ENCODE measurements at regions not wholly inside any gene's neighbourhood (a gene's known extent, or its start where the extent isn't known, plus 50 kb on each side); places are given as distances from the start of the nearest gene placed in this dataset.
"Not testable (repeated sequence)": the region's sequence is repeated elsewhere in the genome, so short reads cannot be mapped to it uniquely, and the experiment has no call there.

DNA sequence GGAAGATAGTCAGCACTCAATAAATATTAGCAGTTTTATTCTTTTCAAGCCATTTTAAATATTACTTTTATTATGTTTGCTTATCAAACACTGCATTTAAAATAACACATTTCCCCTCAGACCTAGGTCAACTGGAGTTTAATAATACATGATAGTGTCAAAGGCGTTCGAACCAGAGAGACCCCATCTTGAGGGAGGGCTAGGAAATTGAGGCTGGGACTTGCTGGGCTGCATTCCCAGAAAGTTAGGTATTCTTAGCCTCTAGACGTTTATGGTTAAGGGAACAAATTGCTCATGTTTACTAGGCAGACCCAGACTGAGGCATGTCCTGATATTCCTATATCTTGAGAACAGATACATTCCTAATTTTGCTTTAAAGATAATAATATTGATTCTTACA lies 426.5 kb downstream of the METTL4 start:
- DNase-seq = no peak

DNA sequence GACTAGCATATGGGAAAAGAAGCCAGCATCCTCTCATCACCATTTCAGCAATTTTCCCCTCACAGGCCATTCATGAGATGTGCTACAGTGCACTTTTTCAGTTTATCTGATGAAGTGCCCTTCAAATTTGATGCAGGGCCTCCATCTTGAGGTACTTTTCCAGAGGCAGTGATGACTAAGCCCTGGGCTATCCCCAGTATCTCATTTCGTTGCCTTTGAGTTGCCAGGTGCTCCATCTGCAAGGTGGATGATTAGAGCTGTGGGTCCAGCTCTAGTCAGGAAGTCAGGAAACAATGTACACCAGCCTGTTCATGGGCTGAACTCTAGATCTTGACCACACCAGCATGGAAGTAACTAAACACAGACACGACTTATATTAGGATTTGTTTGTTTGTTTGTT lies 425.2 kb downstream of the METTL4 start:
- no peak for DNase-seq

DNA sequence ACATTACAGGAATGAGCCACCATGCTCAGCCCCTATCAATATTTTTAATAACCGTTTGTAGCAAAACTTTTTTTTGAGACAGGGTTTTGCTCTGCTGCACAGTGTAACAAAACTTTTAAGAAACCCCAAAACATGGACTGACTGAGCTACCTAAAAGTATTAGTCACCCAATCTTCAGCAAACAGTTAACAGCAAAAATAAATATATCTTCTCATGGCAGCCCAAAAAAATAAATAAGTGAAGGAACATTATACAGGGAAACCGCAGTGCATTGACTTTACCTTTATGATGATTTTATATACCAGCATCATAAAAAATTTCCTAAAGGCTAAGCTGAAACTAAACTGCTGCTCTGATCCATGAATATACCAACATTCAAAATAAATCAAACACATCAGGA lies 424.6 kb downstream of the METTL4 start:
- DNase-seq = no peak

DNA sequence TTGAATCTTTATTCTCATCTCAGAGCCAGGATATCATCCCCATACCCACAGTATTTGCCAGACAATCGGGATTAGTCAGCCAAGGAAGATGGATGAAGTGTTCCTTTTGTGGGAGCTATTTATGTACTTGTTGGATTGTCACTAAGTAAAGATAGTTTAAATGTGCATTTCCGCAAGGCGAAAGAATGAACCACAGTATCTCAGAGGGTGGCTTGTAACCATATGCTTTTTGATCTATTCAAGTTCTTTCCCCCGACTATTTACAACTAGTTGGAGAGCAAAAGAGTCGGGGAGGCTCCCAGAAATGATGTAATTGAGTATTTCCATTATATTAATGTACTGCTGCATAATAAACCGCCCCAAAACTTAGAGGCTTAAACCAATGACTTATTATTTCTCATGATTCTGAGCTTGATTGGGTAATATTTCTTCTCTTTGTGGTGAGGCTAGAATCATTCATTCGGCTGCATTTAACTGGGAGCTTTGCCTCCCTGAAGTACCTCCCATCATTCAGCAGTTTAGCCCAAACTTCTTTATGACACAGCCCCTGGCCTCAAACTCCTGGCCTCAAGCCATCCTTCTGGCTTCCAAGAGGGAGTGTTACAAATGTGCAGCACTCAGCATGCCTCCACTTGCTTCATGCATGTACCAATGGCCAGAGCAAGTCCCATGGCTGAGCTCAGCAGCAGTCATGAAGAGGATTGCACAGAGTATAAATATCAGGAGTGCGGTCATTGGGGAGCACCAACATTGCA lies 423.7 kb downstream of the METTL4 start:
- no peak for DNase-seq

DNA sequence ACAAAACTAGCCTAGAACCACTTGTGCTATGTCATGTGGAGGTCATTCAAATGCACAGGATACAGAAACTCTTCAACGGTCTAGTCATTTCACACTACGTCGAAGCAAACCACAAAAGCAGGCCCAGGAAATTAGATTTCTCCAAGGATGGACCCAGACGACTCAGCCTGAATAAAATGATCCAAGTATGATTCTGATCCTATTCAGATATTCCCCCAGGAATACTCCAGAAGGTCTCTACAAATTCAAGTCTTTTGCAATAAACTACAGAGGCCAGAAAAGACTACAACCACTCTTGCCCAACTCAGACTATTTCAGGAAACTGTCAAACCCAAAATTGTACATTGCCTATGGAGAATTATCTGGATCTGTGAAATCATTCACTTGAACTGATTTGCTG lies 422.5 kb downstream of the METTL4 start:
- DNase-seq = no peak

DNA sequence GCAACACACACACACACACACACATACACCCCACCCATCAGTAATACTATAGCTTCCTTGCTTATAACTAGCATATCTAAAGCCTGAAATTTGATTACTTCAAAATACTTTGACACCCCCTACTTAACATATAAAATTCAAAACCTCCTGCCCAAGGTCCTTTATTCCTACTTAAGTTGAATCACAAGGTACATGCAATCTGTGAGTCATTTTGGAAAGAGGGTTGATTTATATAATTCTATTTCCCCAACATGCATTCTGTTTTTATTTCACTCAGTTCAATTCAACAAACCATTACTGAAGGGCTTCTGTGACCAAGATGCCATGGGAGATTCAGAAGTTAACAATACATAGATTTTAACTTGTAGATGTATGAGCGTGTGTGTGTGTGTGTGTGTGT lies 420.7 kb downstream of the METTL4 start:
- no peak for DNase-seq

DNA sequence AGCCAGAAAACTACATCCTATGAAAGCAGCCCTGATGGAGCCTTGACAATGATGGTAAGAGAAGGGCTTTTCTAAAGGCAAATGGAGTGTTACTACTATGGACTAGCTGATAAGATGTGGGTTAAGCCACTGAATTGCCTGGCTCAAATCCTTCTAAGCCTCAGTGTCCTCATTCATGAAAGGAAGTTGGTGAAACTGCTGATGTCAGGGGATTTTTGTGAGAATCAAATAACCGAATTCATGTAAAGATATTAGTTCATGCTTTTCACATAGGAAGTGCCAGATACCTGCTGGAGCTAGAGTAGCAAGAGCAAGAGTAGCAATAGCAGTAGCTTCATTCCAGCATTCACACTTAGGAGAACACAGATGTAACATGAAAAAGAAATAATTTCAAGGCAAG lies 417.0 kb downstream of the METTL4 start:
- DNase-seq = no peak

DNA sequence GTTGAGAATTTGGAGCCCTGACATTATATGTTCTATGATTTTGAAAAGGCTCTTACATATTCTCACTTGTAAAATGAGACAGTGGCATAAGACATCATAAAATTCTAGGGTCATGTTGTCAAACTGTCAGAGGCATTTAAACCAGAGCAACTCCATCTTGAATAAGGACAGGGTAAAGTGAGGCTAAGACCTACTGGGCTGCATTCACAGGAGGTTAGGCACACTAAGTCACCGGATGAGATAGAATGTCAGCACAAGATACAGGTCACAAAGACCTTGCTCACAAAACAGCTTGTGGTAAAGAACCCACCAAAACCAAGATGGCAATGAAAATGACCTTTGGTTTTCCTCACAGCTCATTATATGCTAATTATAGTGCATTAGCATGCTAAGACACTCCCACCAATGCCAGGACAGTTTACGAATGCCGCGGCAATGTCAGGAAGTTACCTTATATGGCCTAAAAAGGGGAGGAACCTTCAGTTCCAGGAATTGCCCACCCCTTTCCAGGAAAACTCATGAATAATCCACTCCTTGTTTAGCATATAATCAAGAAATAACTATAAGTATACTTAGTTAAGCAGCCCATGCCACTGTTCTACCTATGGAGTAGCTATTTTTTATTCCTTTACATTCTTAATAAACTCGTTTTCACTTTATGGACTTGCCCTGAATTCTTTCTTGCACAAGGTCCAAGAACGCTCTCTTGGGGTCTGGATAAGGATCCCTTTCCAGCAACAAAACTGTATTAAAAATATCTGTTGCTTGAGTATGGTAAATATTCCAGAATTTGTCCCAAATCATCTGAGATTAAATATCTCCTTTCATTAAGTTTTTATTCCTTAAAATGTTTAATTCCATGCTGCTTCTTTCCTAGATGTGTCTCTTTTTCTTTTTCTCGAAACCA lies 406.4 kb downstream of the METTL4 start:
- DNase-seq = no peak

DNA sequence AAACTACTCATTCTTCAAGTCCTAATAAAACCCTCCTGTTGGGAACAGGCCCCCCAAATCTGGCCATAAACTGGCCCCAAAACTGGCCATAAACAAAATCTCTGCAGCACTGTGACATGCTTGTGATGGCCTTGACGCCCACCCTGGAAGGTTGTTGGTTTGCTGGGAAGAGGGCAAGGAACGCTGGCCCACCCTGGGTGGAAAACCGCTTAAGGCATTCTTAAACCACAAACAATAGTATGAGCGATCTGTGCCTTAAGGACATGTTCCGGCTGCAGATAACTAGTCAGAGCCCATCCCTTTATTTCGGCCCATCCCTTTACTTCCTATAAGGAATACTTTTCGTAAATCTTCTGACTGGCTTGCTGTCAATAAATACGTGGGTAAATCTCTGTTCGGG lies 404.4 kb downstream of the METTL4 start:
- DNase-seq = not testable (repeated sequence)

DNA sequence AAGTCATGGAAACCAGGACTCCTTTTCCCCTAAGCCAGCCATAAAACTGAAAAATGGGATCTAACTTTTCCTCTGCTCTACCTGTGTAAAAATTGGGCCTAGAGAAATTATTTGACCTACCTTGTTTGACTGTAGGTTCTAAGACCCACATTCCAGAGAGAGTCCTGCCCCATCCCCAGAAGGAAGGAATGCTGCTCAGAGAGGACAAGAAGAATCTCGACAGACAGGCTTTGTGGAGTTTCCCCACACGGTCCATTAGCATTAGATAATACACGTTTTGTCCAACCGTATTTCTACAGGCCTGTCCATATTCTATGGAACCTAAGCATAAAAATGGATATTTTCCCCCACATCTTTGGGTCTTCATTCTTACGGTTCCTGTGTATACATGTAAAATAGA lies 403.3 kb downstream of the METTL4 start:
- DNase-seq = no peak

DNA sequence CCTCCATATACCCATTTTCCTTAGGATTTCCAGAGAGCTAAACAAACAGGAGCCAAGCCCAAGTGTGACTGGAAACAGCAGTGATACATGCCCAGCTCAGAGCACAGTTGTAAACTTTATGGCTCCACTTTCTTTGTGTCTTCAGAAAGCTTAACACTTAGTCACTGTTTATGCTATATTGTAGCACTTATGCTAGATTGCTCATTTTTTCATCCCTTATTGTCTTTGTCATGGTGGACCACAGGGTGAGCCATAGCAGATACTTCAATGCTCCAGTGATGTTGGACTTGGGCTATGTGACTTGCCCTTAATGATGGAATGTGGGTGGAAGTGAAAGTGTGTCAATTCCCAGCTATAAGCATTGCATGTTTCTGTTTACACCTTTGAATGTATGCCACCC lies 401.6 kb downstream of the METTL4 start:
- DNase-seq = no peak

DNA sequence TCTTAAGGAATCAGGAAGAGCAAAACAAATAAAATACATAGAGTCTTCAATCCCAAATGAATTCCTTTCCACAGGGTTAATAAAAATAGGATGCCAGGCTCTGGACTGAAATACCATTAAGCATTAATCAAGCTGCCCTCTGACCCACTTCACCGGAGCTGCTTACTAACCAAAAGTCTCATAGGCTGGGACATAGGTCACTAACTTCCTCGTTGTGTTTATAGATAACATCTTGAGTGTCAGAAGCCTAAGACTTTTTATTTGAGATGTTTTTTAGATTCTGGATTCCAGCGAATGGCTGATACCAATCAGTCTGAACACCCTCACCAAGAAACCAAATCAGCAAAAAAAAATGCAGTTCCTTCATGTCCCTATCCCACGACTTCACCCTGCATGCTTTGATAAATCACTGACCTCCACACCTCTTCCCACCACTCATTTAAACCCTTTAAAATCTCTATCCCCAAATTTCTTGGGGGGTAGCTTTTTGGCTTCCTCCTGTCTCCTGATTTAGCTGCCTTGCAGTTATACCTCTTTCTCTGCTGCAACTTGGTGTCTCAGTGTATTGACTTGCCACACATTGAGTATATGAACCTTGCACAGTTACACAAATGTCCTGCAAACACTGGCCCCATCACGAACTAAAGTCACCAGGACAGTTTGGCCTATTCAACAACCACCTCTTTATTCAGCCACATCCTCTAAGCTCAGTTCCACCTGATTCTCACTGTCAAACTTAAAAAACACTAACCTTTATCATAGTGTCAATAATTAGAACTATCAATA lies 399.3 kb downstream of the METTL4 start:
- DNase-seq = no peak

DNA sequence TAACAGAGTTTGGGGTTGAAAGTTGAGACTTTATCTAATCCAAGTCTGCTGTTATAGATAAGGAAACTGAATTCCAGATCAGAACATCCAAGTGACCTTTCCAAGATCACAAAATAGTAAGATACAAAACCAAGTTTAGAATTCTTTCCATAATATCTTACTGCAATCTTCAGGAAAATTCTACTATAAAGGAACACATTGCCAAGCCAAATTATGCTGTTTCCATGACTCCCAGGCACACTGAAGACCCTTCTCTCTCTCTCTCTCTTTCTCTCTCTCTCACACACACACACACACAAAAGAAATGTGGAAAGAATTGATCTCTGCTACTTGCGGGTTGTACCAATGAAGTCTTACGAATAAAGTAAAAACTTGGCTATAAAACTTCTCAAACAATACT lies 398.4 kb downstream of the METTL4 start:
- no peak for DNase-seq

DNA sequence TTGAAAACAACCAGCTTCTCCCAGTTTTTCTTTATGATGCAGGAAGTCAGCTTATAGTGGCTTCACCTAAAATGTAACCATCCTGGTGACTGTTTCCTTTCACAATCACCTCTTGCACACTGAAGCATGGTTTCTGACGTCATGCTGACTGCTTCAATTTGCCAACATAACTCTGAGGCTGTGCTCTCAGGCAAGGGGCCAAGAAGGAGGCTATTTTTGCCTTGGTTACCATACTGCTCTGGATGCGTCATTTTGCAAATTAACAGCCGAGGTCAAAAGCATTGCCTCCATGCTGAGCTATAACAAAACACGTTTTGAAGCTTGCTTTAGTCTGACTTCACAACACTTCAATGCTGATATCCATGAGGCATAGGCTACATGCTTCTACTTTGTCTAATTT lies 397.8 kb downstream of the METTL4 start:
- no peak for DNase-seq

DNA sequence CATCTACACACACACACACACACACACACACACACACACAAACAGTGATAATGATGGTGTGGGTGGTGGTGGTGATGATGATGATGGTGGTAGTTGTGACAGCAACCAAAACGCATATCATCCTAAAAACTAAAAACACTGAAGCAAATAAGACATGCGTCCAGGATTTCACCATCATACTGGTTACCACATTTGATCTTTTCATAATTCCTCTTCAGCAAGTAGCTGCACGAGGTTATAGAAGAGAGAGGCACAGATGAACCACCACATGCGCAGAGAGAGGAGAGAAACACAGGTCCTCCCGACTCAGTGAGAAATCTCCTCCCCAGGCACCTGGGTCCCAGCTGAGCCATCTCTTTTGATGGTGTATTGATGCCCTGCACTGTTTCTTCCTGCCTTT lies 393.3 kb downstream of the METTL4 start:
- no peak for DNase-seq

DNA sequence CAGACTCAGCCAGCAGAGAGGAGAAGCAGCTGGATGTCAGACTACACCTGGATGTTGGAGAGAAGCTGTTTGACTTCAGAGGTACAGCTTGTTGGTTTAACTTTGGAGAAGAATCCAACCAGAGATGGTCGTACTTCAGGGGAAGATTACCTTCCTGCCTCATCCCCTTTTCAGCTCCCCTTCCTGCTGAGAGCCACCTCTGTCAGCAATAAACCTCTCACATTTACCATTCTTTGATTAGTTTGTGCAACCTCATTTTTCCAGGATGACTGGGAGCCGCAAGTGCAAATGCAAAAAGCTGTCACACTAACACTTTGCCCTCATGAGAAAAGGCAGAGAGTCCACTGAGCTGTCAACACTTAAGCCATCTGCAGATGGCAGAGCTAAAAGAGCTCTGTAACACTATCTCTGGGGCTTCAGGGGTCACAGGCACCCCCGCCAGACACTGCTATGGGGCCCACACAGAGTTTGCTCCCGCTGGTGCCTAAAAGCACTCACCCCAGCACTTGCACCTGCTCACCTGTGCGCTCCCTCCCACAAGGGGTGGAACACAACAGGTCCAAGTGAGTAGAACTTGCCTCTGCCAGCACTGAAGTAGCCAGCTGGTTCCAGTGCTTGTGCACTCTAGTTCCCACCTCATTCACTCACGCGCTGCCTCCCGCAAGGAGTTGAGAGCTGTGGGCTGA lies 391.7 kb downstream of the METTL4 start:
- DNase-seq = no peak

DNA sequence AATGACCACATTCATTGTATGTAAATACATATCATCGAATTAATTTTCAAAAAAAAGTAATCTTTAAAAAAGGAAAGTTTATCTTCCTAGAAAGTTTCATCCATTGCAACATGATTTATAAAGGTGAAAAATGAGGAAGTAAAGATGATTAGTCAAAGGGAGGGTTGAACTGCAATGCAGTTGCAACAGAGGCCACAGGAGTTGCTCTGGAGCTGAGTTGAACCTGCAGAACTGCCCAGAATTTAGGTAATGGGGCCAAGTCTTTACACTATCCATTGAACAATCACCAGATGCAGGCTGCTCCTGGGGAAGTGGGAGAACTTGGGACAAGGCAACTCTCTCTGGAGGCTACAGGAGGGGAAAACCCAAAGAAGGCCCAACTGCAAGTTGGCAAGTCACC lies 390.7 kb downstream of the METTL4 start:
- no peak for DNase-seq

DNA sequence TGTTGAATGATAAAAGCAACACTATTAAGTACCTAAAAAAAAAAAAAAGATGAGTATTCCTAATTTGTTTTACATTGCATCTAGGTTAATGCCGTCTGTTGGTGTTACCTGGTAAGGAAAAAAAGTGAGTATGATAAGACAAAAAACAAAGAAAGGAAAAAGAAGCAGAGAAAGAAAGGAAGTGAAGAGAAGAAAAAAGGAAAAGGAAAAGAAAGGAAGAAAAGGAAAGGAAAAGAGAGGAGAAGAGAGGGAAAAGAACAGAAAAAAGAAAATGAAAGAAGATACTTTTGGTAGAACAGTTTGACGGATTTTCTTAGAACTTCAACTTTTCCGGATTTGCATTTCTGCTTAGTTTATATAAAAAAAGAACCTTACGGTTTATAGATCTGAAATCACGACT lies 387.9 kb downstream of the METTL4 start:
- no peak for DNase-seq

DNA sequence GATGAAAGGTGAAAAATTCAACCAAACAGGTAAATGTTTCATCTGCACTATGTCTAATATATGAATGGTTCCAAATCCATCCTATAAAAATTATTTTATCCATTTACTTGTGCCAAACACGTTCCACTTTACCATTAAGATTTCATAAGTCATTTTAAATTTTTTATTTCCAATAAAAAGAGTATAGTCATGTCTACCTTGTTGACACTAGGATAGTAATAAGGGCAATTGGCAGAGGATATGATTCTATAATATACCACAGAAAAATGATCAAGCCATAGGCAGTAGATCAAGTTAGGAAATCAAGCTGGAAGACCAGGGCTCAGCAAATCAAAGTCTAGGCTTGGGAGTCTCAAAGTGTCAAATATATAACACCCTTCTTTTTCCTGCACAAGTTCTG lies 384.3 kb downstream of the METTL4 start:
- DNase-seq = no peak

DNA sequence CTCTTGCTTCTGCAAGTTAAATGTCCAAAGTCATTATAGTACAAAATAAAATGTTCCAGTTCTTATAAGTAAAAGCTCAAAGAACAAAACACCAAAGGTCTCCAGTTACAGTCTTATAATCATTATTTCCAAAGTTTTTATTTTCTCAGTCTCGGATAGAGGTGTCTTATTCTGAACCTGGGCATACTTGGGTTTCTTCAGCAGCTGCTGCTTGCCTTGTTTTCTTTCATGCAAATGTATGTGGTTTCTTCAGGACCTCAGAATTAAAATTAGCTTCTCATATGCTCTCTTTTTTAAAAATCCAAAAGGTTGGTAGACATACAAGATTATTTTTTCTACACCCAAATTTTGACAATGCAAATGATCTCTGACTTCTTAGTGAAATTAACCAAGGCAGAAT lies 383.0 kb downstream of the METTL4 start:
- DNase-seq = no peak

DNA sequence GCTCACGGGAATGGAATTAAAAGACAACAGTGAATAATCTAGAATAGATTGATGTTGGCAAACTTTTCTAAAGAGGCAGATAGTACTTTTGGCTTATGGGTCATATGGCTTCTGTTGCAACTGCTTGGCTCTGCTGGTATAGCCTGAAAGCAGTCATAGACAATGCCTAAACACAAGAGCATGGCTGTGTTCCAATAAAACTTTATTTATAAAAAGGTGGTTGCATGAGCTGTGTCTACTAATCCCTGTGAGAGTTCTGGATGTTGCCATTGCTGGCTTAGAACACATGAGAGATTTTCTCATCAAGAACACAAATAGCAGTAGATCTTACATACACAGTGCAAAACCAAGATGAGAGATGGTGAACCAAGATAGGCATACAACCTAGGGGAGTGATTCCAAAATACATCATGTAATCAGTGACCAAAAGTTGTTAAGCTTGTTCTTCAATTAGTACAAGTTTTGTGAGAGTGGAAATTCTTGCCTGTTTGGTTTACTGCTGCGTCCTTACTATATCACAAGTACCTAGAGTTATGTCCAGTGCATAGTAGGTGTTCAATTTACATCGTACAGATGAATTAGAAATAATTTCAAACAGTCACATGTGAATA lies 380.0 kb downstream of the METTL4 start:
- no peak for DNase-seq

DNA sequence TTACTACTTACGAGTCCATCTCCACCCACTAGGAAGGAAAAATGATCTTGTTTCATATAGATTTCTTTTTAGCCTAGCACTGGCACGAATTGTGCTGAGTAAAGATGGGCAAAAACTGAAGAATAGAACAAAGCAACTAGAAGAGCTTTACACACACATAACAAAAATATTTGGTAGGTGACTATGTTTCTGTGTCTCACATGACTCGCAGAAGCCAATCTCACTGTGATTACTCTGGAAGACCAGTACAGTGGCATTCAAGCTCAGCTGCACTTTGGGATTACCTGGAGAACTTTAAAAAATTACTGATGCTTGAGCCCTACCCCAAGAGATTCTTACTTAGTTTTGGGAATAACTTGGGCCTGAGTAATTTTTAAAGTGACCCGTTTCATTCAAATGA lies 378.7 kb downstream of the METTL4 start:
- no peak for DNase-seq

Data from dermis blood vessel endothelial cell (primary cell).